ENCODE measurements at regions not wholly inside any gene's neighbourhood (a gene's known extent, or its start where the extent isn't known, plus 50 kb on each side); places are given as distances from the start of the nearest gene placed in this dataset.

DNA sequence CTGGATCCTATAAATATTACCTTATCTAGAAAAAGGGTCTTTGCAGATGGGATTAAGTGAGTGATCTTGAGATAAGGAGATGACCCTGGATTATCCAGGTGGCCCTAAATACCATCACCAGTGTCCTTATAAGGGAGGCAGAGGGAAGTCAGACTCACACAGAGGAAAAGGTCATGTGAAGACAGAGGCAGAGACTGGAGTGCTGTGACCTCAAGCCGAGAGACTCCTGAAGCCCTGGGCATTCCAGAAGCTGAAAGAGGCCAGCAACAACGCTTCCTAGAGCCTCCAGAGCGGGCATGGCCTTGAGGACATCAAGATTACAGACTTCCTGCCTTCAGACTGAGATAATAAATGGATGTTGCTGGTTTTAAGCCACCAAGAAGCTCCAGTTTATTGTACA lies 118.8 kb downstream of the ATPSCKMT start:
- TF ChIP-seq ZNF8 (CRISPR knock-in tag; IDR thresholded peaks at IDR 0.05), result no peak
- TF ChIP-seq ZNF70 (CRISPR knock-in tag; IDR thresholded peaks at IDR 0.05), result no peak

Data from SK-N-SH treated with all-trans-retinoic acid at 6 μM for 48 hours (cell line).